PC-3 (cell line): ENCODE measurements at regions not wholly inside any gene's neighbourhood (a gene's known extent, or its start where the extent isn't known, plus 50 kb on each side); places are given as distances from the start of the nearest gene placed in this dataset.

Experiments used
- CTCF ChIP-seq: fragments of 300-600 bp; sonication (generic); conservative IDR thresholded peaks from 2 replicates; pipeline ENCODE4 v1.5.1; 2017; ENCODE audit warnings: antibody characterized with exemption, low read depth, mild to moderate bottlenecking, low read length
- EZH2 ChIP-seq: fragments of 300-600 bp; sonication (generic); IDR thresholded peaks from one replicate; pipeline ENCODE4 v1.6.1; 2017; ENCODE audit warnings: antibody characterized with exemption, mild to moderate bottlenecking, low read length; ENCODE audit not compliant: unreplicated experiment
- EZH2phosphoT487 ChIP-seq: fragments of 300-600 bp; sonication (generic); IDR thresholded peaks from 2 replicates; pipeline ENCODE4 v1.6.1; 2018; ENCODE audit warnings: mild to moderate bottlenecking, antibody characterized with exemption, low read length, borderline replicate concordance

- TF ChIP-seq CTCF, result no peak
- no peak for TF ChIP-seq EZH2
- no peak for TF ChIP-seq EZH2phosphoT487
Measured at GRCh38 chr1:163558162-163558561, 236.4 kb downstream of the NUF2 start.
